HG02610 (cell line): ENCODE measurements at regions not wholly inside any gene's neighbourhood (a gene's known extent, or its start where the extent isn't known, plus 50 kb on each side); places are given as distances from the start of the nearest gene placed in this dataset.

Source experiments
- ATAC-seq: cut with Tn5 transposase; IDR thresholded peaks from one replicate; pipeline ENCODE4 v1.9.1; 2021; ENCODE audit warnings: mild to moderate bottlenecking, moderate library complexity; ENCODE audit not compliant: unreplicated experiment

DNA sequence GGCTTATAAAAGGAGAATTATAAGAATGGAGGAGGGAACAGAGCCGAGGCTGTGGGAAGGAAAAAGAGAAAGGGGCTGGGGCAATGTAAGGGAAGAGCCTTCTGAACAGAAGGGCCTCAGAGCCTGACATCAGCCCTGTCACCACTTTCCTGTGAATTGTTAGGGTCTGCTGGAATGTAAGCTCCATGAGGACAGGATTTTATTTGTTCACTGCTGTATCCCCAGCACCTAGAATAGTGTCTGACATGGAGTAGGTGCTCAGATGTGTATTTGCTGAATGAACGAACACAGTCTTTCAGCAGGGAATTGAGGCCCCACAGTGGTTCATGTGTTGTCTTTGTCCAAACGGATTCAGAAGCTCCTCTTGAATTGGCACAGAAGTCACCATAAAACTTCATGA lies 251.5 kb downstream of the OPA1 start:
- no peak for ATAC-seq

DNA sequence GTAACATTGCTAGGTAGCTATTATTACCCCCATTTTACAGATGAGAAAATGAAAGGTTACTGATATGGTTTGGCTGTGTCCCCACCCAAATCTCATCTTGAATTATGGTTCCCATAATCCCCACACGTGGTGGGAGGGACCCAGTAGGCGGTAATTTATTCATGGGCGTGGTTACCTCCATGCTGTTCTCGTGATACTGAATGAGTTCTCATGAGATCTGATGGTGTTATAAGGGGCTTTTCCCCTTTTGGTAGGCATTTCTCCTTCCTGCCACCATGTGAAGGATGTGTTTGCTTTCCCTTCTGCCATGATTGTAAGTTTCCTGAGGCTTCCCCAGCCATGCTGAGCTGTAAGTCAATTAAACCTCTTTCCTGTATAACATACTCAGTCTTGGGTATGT lies 252.1 kb downstream of the OPA1 start:
- ATAC-seq: no peak

DNA sequence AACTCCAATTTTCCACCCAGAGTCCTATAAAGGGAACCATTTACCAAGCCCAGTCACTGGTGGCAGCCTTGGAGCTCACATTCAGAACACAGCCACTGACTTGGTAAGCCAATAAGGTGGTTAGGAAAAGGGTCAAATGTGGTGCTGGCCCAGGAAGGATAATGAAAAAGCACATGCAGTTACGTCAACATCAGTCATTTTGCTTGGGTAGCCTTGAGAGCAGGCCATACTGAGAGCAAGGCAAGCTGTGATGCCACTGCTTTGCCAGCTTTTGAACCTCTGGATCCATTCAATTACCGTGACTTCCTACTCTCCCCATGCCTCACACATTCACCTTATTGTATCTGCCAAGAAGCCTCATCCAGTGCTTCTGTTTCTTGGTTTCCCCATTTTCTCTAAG lies 253.6 kb downstream of the OPA1 start:
- ATAC-seq: no peak

DNA sequence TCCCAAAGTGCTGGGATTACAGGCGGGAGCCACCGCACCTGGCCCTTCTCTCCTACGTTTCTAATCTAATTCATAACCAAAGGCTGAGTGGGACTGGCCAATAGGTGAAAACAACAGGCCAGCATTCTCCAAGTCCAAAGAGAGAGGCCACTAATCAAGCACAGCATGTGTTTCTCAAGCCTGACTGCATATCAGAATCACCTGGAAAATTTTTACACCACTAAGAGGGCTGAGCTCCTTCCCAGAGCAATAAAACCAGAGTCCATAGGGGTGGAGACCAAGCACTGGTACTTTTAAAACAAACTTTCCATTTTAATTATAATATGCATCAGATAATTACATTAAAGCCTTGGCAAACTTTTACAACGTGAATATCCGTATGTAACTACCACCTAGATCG lies 254.4 kb downstream of the OPA1 start:
- no peak for ATAC-seq

DNA sequence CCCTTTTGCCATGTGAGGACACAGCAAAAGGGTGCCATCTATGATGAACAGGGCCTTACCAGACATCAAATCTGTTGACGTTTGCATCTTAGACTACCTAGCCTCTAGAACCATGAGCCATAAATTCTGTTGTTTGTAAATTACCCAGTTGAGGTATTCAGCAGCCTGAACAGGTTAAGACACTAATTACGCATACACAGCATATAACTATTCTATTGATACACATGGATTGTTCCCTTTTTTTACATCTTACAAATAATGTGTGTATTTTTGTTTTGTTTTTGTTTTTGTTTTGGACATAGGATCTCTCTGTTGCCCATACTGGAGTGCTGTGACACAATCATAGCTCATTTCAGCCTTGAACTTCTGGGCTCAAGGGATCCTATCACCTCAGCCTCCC lies 255.5 kb downstream of the OPA1 start:
- ATAC-seq: no peak

DNA sequence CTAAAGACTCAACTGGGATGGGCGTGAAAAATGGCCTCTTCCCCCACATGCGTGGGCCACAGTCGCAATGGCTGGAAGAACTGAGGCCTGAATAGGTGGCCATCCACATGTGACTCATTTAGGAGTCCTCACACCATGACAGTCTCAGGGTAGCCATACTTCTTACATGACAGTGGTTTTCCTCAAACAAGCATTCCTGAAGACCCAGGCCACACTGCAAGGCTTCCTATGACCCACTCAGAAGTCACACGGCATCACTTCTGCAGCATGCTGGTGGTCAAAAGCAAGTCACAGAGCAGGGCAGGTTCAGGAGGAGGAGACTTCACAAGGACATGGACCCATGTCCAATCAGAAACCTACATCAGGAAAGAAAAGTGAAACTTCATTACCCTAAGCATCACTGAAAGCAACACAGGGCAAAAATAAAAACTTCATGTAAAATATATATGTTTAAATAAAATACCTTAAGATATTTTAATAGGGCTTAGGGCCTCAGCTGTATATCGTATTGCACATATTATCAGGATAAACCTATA lies 257.1 kb downstream of the OPA1 start:
- ATAC-seq: no peak

DNA sequence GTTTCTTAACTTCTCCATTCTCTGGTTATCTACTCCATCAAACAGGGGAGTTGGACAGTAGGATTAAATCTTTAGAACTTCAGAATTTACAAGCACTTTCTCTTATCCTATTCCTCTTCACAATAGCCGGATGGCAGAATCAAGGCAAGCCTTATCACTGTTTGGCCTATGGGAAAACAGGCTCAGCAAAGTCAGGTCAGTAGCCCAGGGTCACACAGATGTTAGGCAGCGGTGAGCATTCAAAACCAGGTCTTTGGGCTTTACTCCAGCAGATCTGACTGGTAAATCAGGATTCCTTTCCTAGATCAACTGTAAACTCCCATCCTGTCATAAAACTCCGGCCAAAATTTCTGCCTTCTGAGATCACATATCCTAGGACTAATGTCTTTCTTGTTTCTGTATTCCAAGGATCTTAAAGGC lies 258.4 kb downstream of the OPA1 start:
- no peak for ATAC-seq

DNA sequence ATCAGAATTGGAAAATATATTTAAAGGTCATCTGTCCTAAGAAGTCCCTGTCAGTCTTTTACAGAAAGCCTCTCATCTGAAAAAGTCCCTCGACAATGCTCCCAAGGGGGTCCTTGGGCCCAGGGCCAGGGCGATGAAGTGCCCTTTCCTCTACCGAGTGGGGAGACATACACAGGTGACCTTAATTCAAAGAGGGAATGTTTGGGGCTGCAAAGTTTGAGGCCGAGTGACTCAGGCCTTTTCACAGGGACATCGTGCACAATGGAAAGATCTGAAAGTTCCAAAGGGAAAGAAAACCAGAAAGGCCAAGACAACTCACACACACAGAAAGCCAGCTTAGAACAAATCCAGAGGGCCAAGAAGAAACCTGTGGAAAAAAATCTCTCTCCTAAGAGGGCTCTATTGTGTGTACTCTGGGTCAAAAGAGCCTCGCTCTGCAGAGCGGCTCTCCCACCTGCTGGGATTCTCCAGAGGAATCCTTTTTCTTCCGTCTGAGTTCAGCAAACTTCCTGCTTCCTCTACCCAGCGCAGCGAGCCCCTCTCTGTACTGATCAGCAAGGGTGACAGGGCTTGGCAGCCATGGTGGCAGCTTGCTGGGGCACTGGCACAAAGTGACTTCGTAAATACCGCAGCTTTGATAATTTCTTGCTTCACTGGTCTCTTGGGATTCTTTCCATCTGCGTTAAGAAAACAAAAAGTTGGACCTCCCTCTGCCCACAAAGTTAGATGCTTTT lies 259.1 kb downstream of the OPA1 start:
- no peak for ATAC-seq

DNA sequence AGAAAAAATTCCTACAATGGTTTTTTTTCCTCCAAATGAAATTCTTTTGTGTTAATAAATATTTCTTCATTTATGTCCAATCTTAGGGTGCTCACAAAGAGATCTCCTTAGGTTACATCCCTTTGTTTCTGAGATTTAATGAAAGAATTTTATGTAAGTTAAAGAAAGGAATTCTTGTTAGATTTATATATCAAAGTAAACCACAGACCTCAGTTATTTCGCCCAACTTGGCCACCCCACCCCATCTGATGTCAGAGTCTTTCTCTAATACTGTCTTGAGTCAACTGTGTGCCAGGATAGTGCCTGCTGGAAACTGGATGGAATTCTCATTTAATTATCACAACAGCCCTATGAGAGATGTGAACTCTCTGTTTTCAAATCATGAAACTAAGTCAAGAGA lies 259.9 kb downstream of the OPA1 start:
- ATAC-seq: no peak

DNA sequence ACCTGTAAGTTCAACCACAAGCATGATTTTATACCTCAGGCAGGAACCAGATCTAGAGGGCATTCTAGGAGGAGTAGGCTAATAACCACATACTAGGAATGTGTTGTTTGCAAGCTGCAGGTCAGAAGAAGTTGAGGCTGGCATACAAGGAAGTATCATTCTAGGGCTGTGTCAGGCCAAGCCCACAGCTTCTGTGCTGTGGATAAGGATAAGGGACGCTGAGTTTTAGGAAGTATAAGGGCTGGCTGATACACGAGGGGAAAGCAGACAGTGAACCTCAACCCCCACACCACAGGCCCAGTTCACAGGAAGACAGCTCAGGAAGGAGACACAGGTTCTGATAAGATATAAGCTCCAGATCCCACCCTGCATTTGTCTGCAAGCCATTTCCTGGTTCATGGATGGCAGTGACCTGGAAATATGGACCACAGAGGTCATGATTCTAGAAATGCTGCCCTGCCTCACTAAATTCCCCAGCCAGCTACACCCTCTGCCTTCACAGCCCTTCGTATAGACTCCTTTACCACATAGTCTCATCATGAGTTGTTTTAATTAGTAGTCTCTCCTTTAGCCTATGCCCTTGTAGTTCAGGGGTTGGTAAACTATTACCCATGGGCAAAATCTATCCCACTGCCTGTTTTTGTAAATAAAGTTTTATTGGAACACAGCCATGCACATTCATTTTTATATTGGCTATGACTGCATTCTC lies 260.7 kb downstream of the OPA1 start:
- ATAC-seq: no peak

DNA sequence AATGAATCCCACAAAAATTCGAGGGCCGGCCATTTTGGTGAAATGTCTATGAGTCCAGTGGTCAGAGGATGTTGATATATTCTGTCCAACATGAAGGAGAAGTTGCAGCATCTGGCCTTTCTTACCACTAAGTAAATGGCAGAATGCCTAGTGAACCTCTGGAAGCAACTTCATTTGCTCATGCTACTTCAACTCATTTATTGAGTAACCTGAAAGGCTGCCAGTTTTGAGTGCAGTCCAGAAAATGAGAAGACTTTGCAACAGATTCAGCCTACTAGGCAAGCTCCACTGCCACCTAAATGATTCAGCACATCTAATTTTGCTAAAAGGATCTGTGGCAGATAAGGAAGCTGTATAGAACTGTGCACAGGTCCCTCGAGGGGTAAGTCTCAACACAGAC lies 265.0 kb downstream of the OPA1 start:
- no peak for ATAC-seq

DNA sequence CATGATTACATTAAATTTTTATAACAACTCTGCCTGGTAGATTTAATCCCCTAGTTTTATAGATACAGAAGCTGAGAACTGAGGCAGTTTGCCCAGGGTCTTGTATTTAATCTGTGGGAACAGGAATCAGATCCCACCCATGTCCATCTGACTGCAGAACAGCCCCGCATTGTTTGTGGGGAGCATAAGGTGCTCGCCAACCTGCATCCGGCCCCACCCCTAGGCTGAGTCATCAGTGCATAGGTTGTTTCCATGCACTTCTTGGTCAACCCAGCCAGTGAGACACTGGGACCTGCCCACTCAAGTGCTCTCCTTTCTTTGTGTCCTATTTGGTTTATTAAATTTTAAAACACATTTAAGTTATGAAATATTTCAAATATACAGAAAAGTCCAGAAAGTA lies 266.2 kb downstream of the OPA1 start:
- ATAC-seq: no peak

DNA sequence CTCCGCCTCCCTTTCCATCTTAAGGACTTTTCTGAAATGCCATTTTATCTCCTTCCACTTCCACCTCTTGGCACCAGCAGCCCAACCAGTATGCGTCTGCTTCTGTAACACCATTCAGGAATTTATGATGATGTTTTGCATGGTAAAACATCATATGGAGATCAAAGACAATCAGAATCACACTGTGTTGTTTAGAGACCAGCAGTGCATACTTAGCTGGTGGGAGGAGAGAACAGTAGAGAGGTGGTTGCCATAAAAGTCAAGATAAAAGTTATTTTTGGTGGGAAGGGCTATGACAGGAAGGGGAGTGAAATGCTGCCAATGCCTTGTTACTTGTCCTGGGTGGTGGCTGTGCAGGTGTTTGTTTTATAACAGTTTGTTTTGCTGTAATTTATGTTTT lies 268.0 kb downstream of the OPA1 start:
- ATAC-seq: no peak

DNA sequence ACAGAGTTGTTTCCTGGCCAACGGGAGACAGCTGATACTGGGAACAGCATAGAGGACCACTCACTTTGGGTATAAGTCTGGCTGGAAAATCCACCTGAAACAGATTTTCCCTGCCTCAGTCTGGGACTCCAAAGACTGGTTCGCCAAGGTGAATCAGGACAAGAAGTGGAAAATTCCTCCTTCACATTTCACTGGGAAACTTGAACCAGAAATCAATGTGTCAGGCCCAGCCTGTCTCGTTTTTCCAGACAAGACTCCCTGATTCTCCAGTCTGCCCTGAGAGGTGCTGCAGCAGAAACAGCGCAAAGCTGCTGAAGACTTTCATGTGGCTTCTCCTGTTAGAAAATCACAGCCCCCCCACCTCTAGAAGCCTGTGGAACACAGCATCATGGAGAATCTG lies 269.8 kb downstream of the OPA1 start:
- ATAC-seq: no peak

DNA sequence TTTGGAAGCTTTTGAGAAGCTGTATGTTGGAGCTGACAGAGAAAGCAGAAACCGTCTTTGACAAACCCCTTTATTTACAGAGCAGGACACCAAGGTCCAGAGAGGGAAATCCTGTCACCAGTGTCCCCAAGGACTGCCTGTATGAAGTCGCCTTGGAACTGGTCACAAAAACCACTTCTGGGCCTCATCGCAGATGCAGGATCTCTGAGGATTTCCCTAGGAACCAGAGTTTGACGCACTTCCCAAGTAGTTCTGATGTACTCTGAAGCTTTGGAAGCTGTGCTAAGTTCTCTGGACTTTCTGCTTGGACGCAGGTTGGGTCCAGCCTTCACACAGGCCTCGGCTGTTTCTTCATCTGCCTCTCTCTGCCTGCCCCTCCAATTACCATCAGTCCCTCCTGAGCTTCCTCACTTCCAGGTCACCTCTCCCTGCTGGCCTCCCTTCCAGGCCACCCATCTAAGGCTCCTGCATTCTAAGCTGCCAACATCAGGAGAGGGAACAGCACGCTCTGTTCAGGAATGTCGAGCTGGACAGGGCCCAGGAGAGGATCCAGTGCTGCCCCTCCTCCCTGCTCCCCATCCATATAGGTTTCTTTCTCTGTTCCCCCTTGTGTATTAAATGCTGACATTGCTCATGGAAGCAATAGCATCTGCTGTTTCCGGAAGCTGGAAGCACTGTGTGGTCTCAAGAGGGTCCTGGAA lies 270.8 kb downstream of the OPA1 start:
- ATAC-seq: no peak

DNA sequence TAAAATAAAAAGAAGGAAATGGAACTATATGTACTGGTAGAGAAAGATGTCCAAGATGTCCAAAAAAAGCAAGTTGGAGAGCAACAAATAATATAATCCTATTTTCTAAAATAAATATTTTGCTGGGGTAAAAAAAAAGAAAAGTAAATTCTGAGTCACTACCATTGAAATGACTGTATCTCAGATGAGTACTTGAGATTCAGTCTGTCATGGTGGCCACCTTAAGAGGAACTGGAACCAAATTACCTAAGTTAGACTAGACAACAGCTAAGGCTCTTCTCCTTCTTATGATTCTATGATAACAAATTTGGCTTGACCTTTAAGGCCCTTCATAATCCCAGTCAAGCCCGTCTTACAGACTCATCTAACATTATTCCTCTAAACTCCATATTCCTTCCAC lies 270.6 kb upstream of the HES1 start:
- ATAC-seq: peak; percentile 92

DNA sequence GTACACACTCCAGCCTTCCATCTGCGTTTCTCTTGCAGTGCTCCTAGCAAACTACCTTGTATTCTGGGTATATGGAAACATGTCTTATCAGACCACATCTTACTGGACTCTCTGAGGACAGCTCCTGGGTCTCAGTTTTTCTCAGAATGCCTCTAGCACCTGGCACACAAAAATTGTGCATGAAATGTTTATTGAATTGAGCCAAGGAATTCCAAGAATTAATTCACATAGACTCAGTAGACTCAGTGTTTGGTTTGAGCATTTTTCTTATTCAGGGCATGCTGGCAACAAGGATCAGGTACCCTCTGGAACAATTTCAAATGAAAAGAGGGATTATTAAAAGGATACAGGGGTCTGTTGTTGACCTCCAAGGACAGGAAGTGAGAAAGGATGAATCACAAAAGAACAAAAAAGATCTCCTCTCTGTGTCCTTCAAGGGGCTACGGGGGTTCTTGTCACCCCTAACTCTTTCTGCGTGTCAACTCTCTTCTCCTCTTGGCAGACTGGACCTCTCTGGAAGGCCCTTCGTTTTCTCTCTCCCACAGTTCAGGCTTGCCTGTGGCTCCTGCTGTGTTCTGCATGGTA lies 270.0 kb upstream of the HES1 start:
- no peak for ATAC-seq

DNA sequence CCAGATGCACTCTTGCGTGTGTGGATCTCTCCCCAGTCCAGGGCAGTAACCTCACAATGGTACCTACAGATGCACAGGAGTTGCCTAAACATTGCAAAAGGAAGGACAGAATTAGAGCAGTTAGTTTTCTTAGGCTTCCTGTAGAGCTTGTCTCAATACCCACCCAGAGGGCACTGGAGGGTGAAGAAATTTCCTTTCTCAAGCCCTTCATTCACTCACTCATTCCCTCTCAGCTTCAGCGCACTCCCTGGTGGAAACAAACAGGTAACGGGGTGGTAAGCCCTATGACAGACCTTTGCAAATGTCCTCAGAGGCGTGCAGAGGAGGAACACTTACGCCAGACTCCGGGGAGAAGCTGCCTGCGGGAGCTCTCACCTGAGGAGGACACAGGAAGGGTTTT lies 267.4 kb upstream of the HES1 start:
- no peak for ATAC-seq

DNA sequence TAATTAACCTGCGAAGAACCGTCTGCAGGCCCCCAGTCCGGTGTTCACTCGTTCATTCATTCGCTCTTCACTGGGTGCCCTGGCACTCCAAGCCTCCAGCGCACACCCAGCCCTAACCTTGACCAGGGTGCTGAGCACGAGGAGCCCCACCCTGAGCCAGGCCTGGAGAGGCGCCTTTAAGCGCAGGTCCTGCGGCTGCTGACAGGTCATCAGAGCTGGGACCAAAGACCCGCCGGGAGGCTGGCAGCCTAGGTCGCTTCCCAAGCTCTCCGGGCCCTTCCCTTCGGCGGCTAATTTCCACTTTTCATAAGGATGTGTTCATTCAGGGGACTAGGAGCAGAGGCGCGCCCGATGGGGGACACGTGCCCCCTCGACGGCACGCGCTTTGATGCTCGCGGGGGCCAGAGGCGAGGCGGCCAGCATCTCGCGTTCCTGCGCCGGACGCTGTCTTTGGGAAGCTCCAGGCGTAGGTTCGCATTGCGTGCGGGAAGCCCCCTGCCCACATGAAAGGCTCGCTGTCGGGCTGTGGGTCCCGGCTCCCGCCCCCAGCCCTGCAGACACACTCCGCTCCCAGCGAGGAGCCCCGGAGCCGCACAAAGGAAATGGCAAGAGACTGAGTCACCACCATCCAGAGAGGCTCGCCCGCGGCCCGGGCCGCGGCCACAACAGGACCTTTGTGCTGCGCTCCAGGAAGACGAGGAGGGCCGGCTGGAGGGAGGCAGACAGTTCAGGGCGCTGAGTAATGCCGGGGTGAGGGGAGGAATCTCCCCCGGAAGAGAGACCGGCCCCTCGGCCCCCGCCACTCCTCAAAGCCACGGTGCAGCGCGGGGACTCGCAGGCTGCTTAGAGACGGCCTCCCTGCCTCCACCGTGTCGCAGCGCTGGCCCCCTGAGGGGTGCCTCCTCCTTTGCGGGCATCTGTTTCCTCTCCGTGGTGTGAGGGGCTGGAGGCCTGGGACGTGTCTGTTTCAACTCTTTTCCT lies 266.4 kb upstream of the HES1 start:
- ATAC-seq: no peak
